GM21367 (cell line): ENCODE measurements at regions not wholly inside any gene's neighbourhood (a gene's known extent, or its start where the extent isn't known, plus 50 kb on each side); places are given as distances from the start of the nearest gene placed in this dataset.
"Not testable (repeated sequence)": the region's sequence is repeated elsewhere in the genome, so short reads cannot be mapped to it uniquely, and the experiment has no call there.

Source experiments
- ATAC-seq: cut with Tn5 transposase; IDR thresholded peaks from one replicate; pipeline ENCODE4 v1.9.1; 2021; ENCODE audit not compliant: unreplicated experiment

GRCh38 chr7:112592565-112593263, 111.9 kb downstream of the LSMEM1 start:
- not testable (repeated sequence) for ATAC-seq

DNA sequence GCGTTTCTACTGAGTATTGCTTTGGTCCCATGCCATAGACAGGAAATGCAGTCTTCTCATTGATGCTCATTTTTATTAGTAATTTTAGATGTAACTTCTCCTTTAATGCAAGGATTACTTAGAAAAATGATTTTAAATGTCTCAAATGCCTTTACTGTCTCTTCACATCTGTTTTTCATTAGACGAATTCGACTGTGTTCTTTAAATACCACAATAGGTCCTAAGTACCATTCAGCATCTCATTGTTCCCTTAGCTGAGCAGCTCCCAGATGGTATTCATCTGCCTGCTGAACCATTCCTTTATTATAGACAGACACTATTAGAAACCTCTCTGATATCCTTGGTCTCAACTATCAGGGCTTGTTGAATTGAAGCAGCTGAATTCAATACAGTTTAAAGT, 113.6 kb downstream of the LSMEM1 start:
- ATAC-seq = no peak

DNA sequence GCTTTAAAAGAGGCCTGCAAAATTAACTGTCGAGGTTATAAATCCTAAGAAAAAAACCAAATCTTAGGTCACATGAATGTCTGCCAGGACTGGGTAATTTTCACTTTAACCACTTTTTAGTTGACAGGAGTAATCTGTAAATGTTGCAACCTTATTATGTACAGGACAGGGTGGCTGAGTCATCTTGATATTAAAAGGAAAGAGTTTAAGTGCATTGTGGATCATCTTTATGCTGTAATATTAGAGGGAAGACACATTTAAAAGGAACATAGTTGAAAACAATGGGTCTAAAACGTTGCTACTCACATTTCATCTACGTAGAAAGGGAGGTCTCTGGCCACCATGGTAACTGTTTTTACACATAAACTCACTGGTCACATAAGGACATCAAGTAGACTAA, 115.5 kb downstream of the LSMEM1 start:
- no peak for ATAC-seq

DNA sequence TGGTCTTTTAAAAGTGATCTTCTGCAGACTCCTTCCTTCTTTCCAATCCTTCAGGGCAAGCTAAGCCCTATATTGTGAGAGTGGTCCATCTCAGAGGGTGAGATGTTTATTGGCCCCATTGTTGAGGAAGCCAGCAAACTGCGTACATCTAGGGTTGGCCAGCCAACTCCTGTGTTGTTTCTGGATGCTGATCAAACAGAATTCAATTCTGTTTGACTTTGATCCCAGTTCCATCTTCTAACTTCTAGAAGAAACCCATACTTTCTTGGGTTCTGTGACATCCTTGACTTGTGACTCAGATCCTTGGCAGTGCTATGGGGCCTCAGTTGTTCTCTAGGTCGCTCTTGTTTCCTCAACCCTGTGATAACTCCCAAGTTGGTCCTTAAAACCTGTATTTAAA, 116.2 kb downstream of the LSMEM1 start:
- ATAC-seq = no peak

- ATAC-seq = no peak
Observed at GRCh38 chr7:112603673-112604072, 122.9 kb downstream of the LSMEM1 start.

DNA sequence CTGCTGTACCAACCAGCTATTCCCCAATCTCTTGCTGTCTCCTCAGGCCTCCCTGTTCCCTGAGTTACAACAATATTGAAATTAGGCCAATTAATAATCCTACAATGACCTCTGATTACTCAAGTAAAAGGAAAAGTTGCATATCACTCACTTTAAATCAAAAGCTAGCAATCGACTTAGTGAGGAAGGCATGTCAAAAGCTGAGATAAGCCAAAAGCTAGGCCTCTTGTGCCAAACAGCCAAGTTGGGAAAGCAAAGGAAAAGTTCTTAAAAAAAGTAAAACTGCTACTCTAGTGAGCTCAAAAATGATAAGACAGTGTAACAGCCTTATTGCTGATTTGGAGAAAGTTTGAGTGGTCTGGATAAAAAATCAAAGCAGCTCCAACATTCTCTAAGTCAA, 129.8 kb downstream of the LSMEM1 start:
- no peak for ATAC-seq

- no peak for ATAC-seq
Observed at GRCh38 chr7:112615701-112616100, 134.9 kb downstream of the LSMEM1 start.

GRCh38 chr7:112616295-112616694, 135.5 kb downstream of the LSMEM1 start:
- no peak for ATAC-seq

DNA sequence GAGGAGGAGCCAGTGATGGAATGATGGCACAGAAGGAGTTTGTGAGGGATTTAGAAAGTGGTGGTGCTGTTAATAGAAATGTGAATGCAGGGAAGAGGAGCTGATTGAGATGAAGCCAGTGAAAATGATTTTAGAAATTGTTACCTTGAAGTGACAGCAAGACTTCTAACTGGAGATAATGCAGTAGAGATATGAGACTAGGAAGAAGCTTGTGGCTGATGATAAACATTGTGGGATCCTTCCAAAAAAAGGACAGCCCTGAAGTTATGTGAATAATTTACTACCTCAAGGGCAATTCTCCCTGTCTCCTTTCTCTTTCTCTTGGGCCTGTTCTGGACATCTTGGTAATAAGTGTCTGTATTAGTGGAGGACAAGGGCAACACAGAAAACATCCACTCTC, 138.6 kb downstream of the LSMEM1 start:
- no peak for ATAC-seq

- ATAC-seq = no peak
Observed at GRCh38 chr7:112622159-112622715, 141.4 kb downstream of the LSMEM1 start.

GRCh38 chr7:112624416-112624815, 143.6 kb downstream of the LSMEM1 start:
- ATAC-seq = no peak

GRCh38 chr7:112630565-112630964, 149.8 kb downstream of the LSMEM1 start:
- ATAC-seq = no peak

- no peak for ATAC-seq
Observed at GRCh38 chr7:112634107-112634506, 153.3 kb downstream of the LSMEM1 start.

- ATAC-seq = no peak
Observed at GRCh38 chr7:112635742-112636141, 154.5 kb downstream of the TMEM168 start.

- no peak for ATAC-seq
Observed at GRCh38 chr7:112638675-112639400, 151.4 kb downstream of the TMEM168 start.

GRCh38 chr7:112640685-112641084, 149.5 kb downstream of the TMEM168 start:
- no peak for ATAC-seq

- ATAC-seq = no peak
Observed at GRCh38 chr7:112646783-112647182, 143.4 kb downstream of the TMEM168 start.

GRCh38 chr7:112648781-112649180, 141.4 kb downstream of the TMEM168 start:
- ATAC-seq = no peak

DNA sequence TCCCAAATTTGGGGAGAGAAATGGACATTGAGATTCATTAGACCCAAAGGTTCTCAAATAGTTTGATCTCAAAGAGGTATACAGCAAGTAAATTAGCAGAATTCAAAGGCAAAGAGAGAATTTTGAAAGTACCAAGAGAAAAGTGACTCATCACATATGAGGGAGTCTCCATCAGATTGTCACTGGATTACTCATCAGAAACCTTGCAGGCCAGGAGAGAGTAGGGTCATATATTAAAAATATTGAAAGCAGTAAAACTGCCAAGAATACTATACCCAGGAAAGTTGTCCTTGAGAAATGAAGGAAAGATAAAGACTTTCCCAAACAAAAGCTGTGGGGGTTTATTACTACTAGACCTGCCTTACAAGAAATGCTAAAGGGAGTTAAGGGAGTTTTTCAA, 140.6 kb downstream of the TMEM168 start:
- ATAC-seq = no peak

GRCh38 chr7:112654322-112655216, 135.6 kb downstream of the TMEM168 start:
- ATAC-seq = no peak

- ATAC-seq = no peak
Observed at GRCh38 chr7:112665709-112666108, 124.5 kb downstream of the TMEM168 start.
